ENCODE measurements at regions not wholly inside any gene's neighbourhood (a gene's known extent, or its start where the extent isn't known, plus 50 kb on each side); places are given as distances from the start of the nearest gene placed in this dataset.

- ATAC-seq (no peak), DNase-seq (ENCODE audit: missing footprints) (no peak)
- intact Hi-C loops (cut with DNase I), result loop anchor here (10.0 kb wide), 1 partner anchor 149 kb away; no protein-coding TSS in a partner anchor
Measured at GRCh38 chr4:3343358-3343757, 50.5 kb downstream of the RGS12 start.

- intact Hi-C loops (cut with DNase I), result loop anchor here (10.0 kb wide), 1 partner anchor 149 kb away; no protein-coding TSS in a partner anchor
- DNase-seq (ENCODE audit: missing footprints) (no peak), ATAC-seq (no peak)
Measured at GRCh38 chr4:3344104-3344503, 51.3 kb downstream of the RGS12 start.

GRCh38 chr4:3344596-3344995 lies 51.8 kb downstream of the RGS12 start:
- DNase-seq (ENCODE audit: missing footprints) (no peak), ATAC-seq (no peak)
- intact Hi-C loops (cut with DNase I), result loop anchor here (10.0 kb wide), 1 partner anchor 150 kb away; no protein-coding TSS in a partner anchor

DNA sequence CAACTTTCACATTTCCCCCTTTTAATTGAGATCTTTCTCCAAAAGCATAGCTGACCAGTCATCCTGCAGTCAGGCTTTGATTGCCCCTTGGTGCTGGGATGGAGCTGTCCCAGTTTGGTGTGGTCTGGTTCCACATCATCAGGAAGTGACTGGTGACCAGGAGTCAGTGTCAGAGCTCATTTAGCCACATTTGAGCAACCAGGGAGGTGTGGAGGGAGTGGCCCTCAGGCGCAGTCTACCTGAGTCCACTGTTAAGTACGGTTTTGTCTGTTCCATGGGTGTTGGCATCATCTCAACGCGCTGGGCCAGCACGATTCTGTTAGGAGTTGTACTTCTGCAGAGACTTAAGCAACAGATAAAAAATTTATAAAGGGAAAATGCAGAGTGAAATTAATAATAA lies 52.6 kb downstream of the RGS12 start:
- ATAC-seq (no peak), DNase-seq (ENCODE audit: missing footprints) (no peak)
- intact Hi-C loops (cut with DNase I), result loop anchor here (10.0 kb wide), 1 partner anchor 151 kb away; no protein-coding TSS in a partner anchor

- ATAC-seq (peak; percentile 95), DNase-seq (ENCODE audit: missing footprints) (no peak)
- intact Hi-C loops (cut with DNase I), result loop anchor here (1.0 to 10.0 kb wide), 2 partner anchors 97 to 151 kb away; no protein-coding TSS in a partner anchor
Measured at GRCh38 chr4:3346146-3346545, 53.3 kb downstream of the RGS12 start.

- intact Hi-C loops (cut with DNase I), result loop anchor here (10.0 kb wide), 1 partner anchor 153 kb away; no protein-coding TSS in a partner anchor
- no peak for DNase-seq (ENCODE audit: missing footprints)
- ATAC-seq, result no peak
Measured at GRCh38 chr4:3347871-3348270, 55.0 kb downstream of the RGS12 start.

- ATAC-seq, result no peak
- intact Hi-C loops (cut with DNase I), result loop anchor here (10.0 kb wide), 1 partner anchor 154 kb away; no protein-coding TSS in a partner anchor
Measured at GRCh38 chr4:3348621-3349020, 55.8 kb downstream of the RGS12 start.

GRCh38 chr4:3349116-3349515 lies 56.3 kb downstream of the RGS12 start:
- no peak for DNase-seq (ENCODE audit: missing footprints)
- no peak for ATAC-seq
- intact Hi-C loops (cut with DNase I), result loop anchor here (10.0 kb wide), 1 partner anchor 154 kb away; no protein-coding TSS in a partner anchor

More at GRCh38 chr4:3348621-3349020, 55.8 kb downstream of the RGS12 start:
- DNase-seq (ENCODE audit: missing footprints), result no peak

GRCh38 chr4:3351997-3352396 lies 59.2 kb downstream of the RGS12 start:
- intact Hi-C loops (cut with DNase I), result loop anchor here (1.0 kb wide), 1 partner anchor 16 kb away; no protein-coding TSS in a partner anchor
- ATAC-seq, result no peak

GRCh38 chr4:3352505-3352904 lies 59.7 kb downstream of the RGS12 start:
- no peak for DNase-seq (ENCODE audit: missing footprints)
- intact Hi-C loops (cut with DNase I), result loop anchor here (1.0 kb wide), 1 partner anchor 16 kb away; no protein-coding TSS in a partner anchor
- ATAC-seq, result no peak

More at GRCh38 chr4:3351997-3352396, 59.2 kb downstream of the RGS12 start:
- DNase-seq (ENCODE audit: missing footprints), result no peak

GRCh38 chr4:3352941-3353594 lies 60.2 kb downstream of the RGS12 start:
- intact Hi-C loops (cut with DNase I), result loop anchor here (1.0 kb wide), 1 partner anchor 15 kb away; no protein-coding TSS in a partner anchor
- ATAC-seq (no peak), DNase-seq (ENCODE audit: missing footprints) (no peak)

GRCh38 chr4:3353752-3354454 lies 61.1 kb downstream of the RGS12 start:
- intact Hi-C loops (cut with DNase I), result no loop called here
- DNase-seq (ENCODE audit: missing footprints) (no peak), ATAC-seq (no peak)

DNA sequence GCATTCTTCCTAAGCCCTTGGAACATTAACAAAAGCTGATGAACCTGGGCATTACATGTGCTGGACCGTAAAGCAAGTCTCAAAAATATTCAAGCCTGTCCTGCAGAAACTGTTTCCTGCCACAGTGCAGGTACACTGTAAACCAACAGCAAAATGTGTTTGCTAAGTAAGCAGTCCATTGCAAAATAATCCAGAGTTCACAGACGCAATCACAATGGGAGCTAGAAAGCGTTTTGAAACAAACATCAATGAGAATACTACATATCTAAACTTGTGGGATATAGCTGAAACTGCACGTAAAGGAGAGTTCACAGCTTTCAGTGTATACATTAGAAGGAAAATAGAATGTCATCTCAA lies 61.6 kb downstream of the RGS12 start:
- ATAC-seq (no peak), DNase-seq (ENCODE audit: missing footprints) (no peak)
- intact Hi-C loops (cut with DNase I), result no loop called here

- intact Hi-C loops (cut with DNase I), result no loop called here
- ATAC-seq, result no peak
- DNase-seq (ENCODE audit: missing footprints), result no peak
Measured at GRCh38 chr4:3355266-3355748, 62.5 kb downstream of the RGS12 start.

DNA sequence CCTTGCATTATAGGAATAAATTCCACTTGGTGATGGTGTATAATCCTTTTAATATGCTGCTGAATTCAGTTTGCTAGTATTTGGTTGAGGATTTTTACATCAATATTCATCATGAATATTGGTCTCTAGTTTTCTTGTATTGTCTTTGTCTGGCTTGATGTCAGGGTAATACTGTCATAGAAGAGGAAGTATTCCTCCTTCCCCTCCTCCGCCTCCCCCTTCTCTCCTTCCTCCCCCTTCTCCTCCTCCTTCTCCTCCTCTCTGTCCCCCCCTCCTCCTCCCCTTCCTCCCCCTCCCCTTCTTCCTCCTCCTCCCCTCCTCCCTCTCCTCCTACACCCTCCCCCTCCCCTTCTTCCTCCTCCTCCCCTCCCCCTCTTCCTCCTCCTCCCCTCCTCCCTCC lies 65.8 kb downstream of the RGS12 start:
- no peak for ATAC-seq
- no peak for DNase-seq (ENCODE audit: missing footprints)
- intact Hi-C loops (cut with DNase I), result no loop called here

DNA sequence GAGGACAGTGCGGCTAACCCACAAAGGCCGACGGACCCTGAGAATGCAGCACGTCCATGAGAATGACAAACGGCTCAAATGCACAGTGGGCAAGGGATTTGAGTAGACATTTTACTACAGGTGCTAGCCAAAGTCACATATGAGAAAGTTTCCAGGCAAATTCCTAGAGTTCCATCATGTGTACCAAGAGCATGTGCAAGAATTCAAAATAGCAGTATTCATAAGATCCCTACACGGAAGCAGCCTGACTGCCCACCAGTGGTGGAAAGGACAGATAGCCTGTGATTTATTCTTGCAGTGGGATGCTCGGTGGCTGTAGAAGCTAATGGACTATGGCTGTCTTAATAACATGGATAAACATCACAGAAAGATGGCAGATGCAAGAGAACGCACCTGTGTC lies 68.0 kb downstream of the RGS12 start:
- intact Hi-C loops (cut with DNase I), result no loop called here
- DNase-seq (ENCODE audit: missing footprints) (no peak), ATAC-seq (no peak)

DNA sequence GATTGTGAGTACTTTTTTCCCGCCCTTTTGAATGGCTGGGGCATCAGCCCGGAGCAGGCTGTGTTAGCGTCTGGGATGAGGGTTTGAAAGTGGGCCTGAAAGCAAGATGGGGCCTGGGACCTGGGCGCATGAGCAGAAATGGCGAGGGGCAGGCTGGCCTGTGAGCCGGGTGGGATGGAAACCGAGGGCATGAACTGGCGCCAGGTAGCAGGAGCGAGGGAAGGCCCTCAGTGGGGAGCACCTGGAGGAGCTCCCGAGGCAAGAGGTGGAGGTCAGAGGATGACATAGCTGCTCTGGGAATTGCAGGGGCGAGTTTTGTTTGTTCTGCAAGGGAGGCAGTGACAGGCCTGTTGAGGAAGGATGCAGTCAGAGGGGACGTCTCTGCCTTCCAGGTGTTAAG lies 68.6 kb downstream of the RGS12 start:
- no peak for DNase-seq (ENCODE audit: missing footprints)
- intact Hi-C loops (cut with DNase I), result no loop called here
- ATAC-seq, result no peak

- DNase-seq (ENCODE audit: missing footprints), result no peak
- no peak for ATAC-seq
- intact Hi-C loops (cut with DNase I), result no loop called here
Measured at GRCh38 chr4:3361896-3362295, 69.1 kb downstream of the RGS12 start.

- intact Hi-C loops (cut with DNase I), result no loop called here
- no peak for ATAC-seq
- DNase-seq (ENCODE audit: missing footprints), result no peak
Measured at GRCh38 chr4:3362431-3363287, 69.8 kb downstream of the RGS12 start.

Data from Right ventricle myocardium inferior (tissue), 1 donor.